Neural cell (in vitro differentiated cells): ENCODE measurements at regions not wholly inside any gene's neighbourhood (a gene's known extent, or its start where the extent isn't known, plus 50 kb on each side); places are given as distances from the start of the nearest gene placed in this dataset.

Experiments
- CTCF ChIP-seq: fragments of 450-650 bp; IDR thresholded peaks from 2 replicates; pipeline ENCODE4 v1.5.1; 2014; ENCODE audit warnings: antibody characterized with exemption, mild to moderate bottlenecking, moderate library complexity; ENCODE audit not compliant: poor library complexity, severe bottlenecking
- EP300 ChIP-seq: fragments of 450-650 bp; conservative IDR thresholded peaks from 2 replicates; pipeline ENCODE4 v1.6.1; 2014; ENCODE audit warnings: antibody characterized with exemption, mild to moderate bottlenecking, moderate library complexity; ENCODE audit not compliant: poor library complexity, severe bottlenecking
- EZH2 ChIP-seq: fragments of 200-600, 300-800 bp; shearing (Covaris generic), sonication (generic); IDR thresholded peaks from 2 replicates; pipeline ENCODE4 v1.6.1; 2014; ENCODE audit warnings: antibody characterized with exemption, low read length, borderline replicate concordance, mild to moderate bottlenecking; ENCODE audit not compliant: insufficient read depth, poor library complexity, severe bottlenecking
- MXI1 ChIP-seq: fragments of 450-650 bp; conservative IDR thresholded peaks from 2 replicates; pipeline ENCODE4 v1.6.1; 2014; ENCODE audit warnings: antibody characterized with exemption, mild to moderate bottlenecking; ENCODE audit not compliant: poor library complexity, severe bottlenecking
- POLR2AphosphoS5 ChIP-seq: IDR thresholded peaks from 2 replicates; pipeline ENCODE4 v1.6.1; 2012
- RAD21 ChIP-seq: fragments of 450-650 bp; conservative IDR thresholded peaks from 2 replicates; pipeline ENCODE4 v1.6.1; 2014; ENCODE audit warnings: antibody characterized with exemption, mild to moderate bottlenecking, moderate library complexity
- TAF1 ChIP-seq: IDR thresholded peaks from 2 replicates; pipeline ENCODE4 v1.6.1; 2012; ENCODE audit warnings: low read depth

DNA sequence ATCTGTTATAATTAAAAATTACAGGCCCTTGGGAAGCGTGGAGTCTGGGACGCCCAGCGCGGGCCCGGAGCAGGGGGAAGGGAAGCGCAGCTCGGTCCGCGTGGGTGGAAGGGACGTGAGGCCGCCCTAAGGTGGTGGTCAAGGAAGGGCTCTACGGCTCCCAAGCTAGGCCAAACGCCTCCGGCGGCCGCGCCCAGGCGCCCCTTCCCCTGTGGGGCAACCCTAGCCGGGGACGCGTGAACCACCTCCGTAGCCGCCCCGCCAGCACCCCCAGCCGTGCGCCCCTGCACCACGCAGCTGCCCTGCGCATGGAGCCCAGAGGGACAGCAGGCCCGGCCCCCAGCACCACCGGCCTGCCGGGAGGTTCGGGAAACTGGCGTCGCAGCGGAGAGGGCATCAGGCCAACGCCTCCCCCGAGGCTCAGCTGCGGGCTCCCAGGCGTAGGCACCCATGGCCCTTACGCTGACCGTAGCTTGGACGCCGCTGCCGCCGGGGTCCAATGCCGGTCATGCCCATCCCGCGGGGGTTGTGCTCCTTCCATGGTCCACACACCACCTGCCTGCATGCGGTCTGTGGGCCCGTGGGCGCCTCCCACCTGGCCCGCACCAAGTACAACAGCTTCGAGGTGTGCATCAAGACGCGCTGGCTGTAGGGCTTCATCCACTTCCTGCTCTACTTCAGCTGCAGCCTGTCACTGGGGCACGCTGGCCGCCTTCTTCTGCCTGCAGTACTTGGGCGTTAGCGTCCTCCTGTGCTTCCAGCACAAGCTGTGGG, 166.7 kb downstream of the SEPTIN7 start:
- no peak for TF ChIP-seq CTCF
- TF ChIP-seq EZH2 = no peak
- no peak for TF ChIP-seq TAF1
- TF ChIP-seq EP300 = no peak
- TF ChIP-seq RAD21 = no peak
- TF ChIP-seq MXI1 = no peak
- no peak for TF ChIP-seq POLR2AphosphoS5
